A673 (cell line): ENCODE measurements at regions not wholly inside any gene's neighbourhood (a gene's known extent, or its start where the extent isn't known, plus 50 kb on each side); places are given as distances from the start of the nearest gene placed in this dataset.

ENCODE experiments used
- EZH2 ChIP-seq: fragments of 200-600 bp; sonication (generic); IDR thresholded peaks from 2 replicates; pipeline ENCODE4 v1.6.1; 2017; ENCODE audit warnings: borderline replicate concordance, low read depth, mild to moderate bottlenecking, mixed read lengths, antibody characterized with exemption, low read length; ENCODE audit not compliant: poor library complexity, severe bottlenecking
- TF ChIP-seq, protein P1 (sequence below): fragments of 300-800, 200-600 bp; sonication (generic); conservative IDR thresholded peaks from 2 replicates; pipeline ENCODE4 v1.5.1; 2017; ENCODE audit warnings: low read depth, mild to moderate bottlenecking, antibody characterized with exemption, low read length, moderate library complexity, mixed read lengths

DNA sequence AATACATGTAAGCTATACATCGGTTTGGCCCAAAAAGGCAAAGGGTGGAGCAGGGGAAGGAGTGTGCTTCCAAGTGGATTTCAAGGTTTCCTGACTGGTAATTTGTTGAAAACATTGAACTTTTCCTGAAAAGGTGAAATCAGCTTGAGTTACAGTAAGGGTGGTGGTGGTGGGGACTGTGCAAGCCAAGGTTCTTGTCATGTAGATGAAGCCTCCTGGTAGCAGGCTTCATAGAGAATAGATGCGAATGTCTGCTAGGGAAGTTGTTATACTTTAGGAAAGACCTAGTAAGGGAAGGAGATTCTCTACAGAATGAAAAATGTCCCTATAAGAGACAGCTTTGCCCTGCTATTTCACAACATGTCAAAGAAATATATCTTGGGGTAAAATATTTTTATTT lies 528.2 kb upstream of the CBLB start:
- TF ChIP-seq, protein P1, sequence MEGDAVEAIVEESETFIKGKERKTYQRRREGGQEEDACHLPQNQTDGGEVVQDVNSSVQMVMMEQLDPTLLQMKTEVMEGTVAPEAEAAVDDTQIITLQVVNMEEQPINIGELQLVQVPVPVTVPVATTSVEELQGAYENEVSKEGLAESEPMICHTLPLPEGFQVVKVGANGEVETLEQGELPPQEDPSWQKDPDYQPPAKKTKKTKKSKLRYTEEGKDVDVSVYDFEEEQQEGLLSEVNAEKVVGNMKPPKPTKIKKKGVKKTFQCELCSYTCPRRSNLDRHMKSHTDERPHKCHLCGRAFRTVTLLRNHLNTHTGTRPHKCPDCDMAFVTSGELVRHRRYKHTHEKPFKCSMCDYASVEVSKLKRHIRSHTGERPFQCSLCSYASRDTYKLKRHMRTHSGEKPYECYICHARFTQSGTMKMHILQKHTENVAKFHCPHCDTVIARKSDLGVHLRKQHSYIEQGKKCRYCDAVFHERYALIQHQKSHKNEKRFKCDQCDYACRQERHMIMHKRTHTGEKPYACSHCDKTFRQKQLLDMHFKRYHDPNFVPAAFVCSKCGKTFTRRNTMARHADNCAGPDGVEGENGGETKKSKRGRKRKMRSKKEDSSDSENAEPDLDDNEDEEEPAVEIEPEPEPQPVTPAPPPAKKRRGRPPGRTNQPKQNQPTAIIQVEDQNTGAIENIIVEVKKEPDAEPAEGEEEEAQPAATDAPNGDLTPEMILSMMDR: no peak
- TF ChIP-seq EZH2: no peak
